ENCODE measurements at regions not wholly inside any gene's neighbourhood (a gene's known extent, or its start where the extent isn't known, plus 50 kb on each side); places are given as distances from the start of the nearest gene placed in this dataset.

GRCh38 chrX:45306794-45307193 lies 106.1 kb upstream of the DIPK2B start:
- no peak for FAIRE-seq
- TF ChIP-seq POU2F2 (IDR thresholded peaks at IDR 0.05; ENCODE audit: low read depth, low read length) (no peak), POLR2AphosphoS5 (IDR thresholded peaks at IDR 0.05; ENCODE audit: low read depth, low read length) (no peak), PAX5 (IDR thresholded peaks at IDR 0.05; ENCODE audit: insufficient read depth, low read length, severe bottlenecking) (no peak)
- DNase-seq (ENCODE audit: insufficient read length, low spot score) = no peak

- no peak for TF ChIP-seq TAF1 (IDR thresholded peaks at IDR 0.05; ENCODE audit: low read depth, low read length)
- no peak for TF ChIP-seq POLR2AphosphoS5 (IDR thresholded peaks at IDR 0.05; ENCODE audit: low read depth, low read length)
- TF ChIP-seq SPI1 (IDR thresholded peaks at IDR 0.05; ENCODE audit: low read depth, low read length) = no peak
- TF ChIP-seq POLR2A (IDR thresholded peaks at IDR 0.05; ENCODE audit: low read depth, low read length) = no peak
- no peak for TF ChIP-seq PAX5 (IDR thresholded peaks at IDR 0.05; ENCODE audit: insufficient read depth, low read length, severe bottlenecking)
- TF ChIP-seq POU2F2 (IDR thresholded peaks at IDR 0.05; ENCODE audit: low read depth, low read length) = no peak
- FAIRE-seq (no peak), DNase-seq (ENCODE audit: insufficient read length, low spot score) (no peak)
Measured at GRCh38 chrX:45300638-45301037, 100.0 kb upstream of the DIPK2B start.

- TF ChIP-seq TAF1 (IDR thresholded peaks at IDR 0.05; ENCODE audit: low read depth, low read length) = no peak
- TF ChIP-seq POU2F2 (IDR thresholded peaks at IDR 0.05; ENCODE audit: low read depth, low read length) = no peak
- TF ChIP-seq PAX5 (IDR thresholded peaks at IDR 0.05; ENCODE audit: insufficient read depth, low read length, severe bottlenecking) = no peak
- no peak for TF ChIP-seq SPI1 (IDR thresholded peaks at IDR 0.05; ENCODE audit: low read depth, low read length)
- TF ChIP-seq POLR2A (IDR thresholded peaks at IDR 0.05; ENCODE audit: low read depth, low read length) = no peak
- TF ChIP-seq POLR2AphosphoS5 (IDR thresholded peaks at IDR 0.05; ENCODE audit: low read depth, low read length) = no peak
- no peak for DNase-seq (ENCODE audit: insufficient read length, low spot score)
- no peak for FAIRE-seq
Measured at GRCh38 chrX:45295259-45295986, 94.7 kb upstream of the DIPK2B start.

- FAIRE-seq = no peak
- no peak for DNase-seq (ENCODE audit: insufficient read length, low spot score)
- TF ChIP-seq POLR2A (IDR thresholded peaks at IDR 0.05; ENCODE audit: low read depth, low read length) = no peak
- no peak for TF ChIP-seq SPI1 (IDR thresholded peaks at IDR 0.05; ENCODE audit: low read depth, low read length)
- TF ChIP-seq PAX5 (IDR thresholded peaks at IDR 0.05; ENCODE audit: insufficient read depth, low read length, severe bottlenecking) = no peak
- no peak for TF ChIP-seq POLR2AphosphoS5 (IDR thresholded peaks at IDR 0.05; ENCODE audit: low read depth, low read length)
- TF ChIP-seq TAF1 (IDR thresholded peaks at IDR 0.05; ENCODE audit: low read depth, low read length) = no peak
- TF ChIP-seq POU2F2 (IDR thresholded peaks at IDR 0.05; ENCODE audit: low read depth, low read length) = no peak
Measured at GRCh38 chrX:45274576-45274975, 73.9 kb upstream of the DIPK2B start.

- TF ChIP-seq POLR2A (IDR thresholded peaks at IDR 0.05; ENCODE audit: low read depth, low read length) (no peak), POU2F2 (IDR thresholded peaks at IDR 0.05; ENCODE audit: low read depth, low read length) (no peak), POLR2AphosphoS5 (IDR thresholded peaks at IDR 0.05; ENCODE audit: low read depth, low read length) (no peak), SPI1 (IDR thresholded peaks at IDR 0.05; ENCODE audit: low read depth, low read length) (no peak), PAX5 (IDR thresholded peaks at IDR 0.05; ENCODE audit: insufficient read depth, low read length, severe bottlenecking) (no peak)
- DNase-seq (ENCODE audit: insufficient read length, low spot score) = no peak
- no peak for FAIRE-seq
Measured at GRCh38 chrX:45267007-45267406, 66.3 kb upstream of the DIPK2B start.

GRCh38 chrX:45266456-45266855 lies 65.8 kb upstream of the DIPK2B start:
- TF ChIP-seq PAX5 (IDR thresholded peaks at IDR 0.05; ENCODE audit: insufficient read depth, low read length, severe bottlenecking) (no peak), TAF1 (IDR thresholded peaks at IDR 0.05; ENCODE audit: low read depth, low read length) (no peak), POU2F2 (IDR thresholded peaks at IDR 0.05; ENCODE audit: low read depth, low read length) (no peak), SPI1 (IDR thresholded peaks at IDR 0.05; ENCODE audit: low read depth, low read length) (no peak), POLR2A (IDR thresholded peaks at IDR 0.05; ENCODE audit: low read depth, low read length) (no peak), POLR2AphosphoS5 (IDR thresholded peaks at IDR 0.05; ENCODE audit: low read depth, low read length) (no peak)
- no peak for FAIRE-seq

GRCh38 chrX:45264865-45265264 lies 64.2 kb upstream of the DIPK2B start:
- TF ChIP-seq TAF1 (IDR thresholded peaks at IDR 0.05; ENCODE audit: low read depth, low read length) (no peak), POU2F2 (IDR thresholded peaks at IDR 0.05; ENCODE audit: low read depth, low read length) (no peak), PAX5 (IDR thresholded peaks at IDR 0.05; ENCODE audit: insufficient read depth, low read length, severe bottlenecking) (no peak), SPI1 (IDR thresholded peaks at IDR 0.05; ENCODE audit: low read depth, low read length) (no peak), POLR2AphosphoS5 (IDR thresholded peaks at IDR 0.05; ENCODE audit: low read depth, low read length) (no peak), POLR2A (IDR thresholded peaks at IDR 0.05; ENCODE audit: low read depth, low read length) (no peak)
- DNase-seq (ENCODE audit: insufficient read length, low spot score) (no peak), FAIRE-seq (no peak)

More at GRCh38 chrX:45266456-45266855, 65.8 kb upstream of the DIPK2B start:
- DNase-seq (ENCODE audit: insufficient read length, low spot score) = no peak

GRCh38 chrX:45261471-45261870 lies 60.8 kb upstream of the DIPK2B start:
- TF ChIP-seq POLR2A (IDR thresholded peaks at IDR 0.05; ENCODE audit: low read depth, low read length) (no peak), POLR2AphosphoS5 (IDR thresholded peaks at IDR 0.05; ENCODE audit: low read depth, low read length) (no peak), SPI1 (IDR thresholded peaks at IDR 0.05; ENCODE audit: low read depth, low read length) (no peak), POU2F2 (IDR thresholded peaks at IDR 0.05; ENCODE audit: low read depth, low read length) (no peak), TAF1 (IDR thresholded peaks at IDR 0.05; ENCODE audit: low read depth, low read length) (no peak), PAX5 (IDR thresholded peaks at IDR 0.05; ENCODE audit: insufficient read depth, low read length, severe bottlenecking) (no peak)
- no peak for DNase-seq (ENCODE audit: insufficient read length, low spot score)
- no peak for FAIRE-seq

- TF ChIP-seq POLR2AphosphoS5 (IDR thresholded peaks at IDR 0.05; ENCODE audit: low read depth, low read length) = no peak
- TF ChIP-seq SPI1 (IDR thresholded peaks at IDR 0.05; ENCODE audit: low read depth, low read length) = no peak
- no peak for TF ChIP-seq TAF1 (IDR thresholded peaks at IDR 0.05; ENCODE audit: low read depth, low read length)
- no peak for TF ChIP-seq POLR2A (IDR thresholded peaks at IDR 0.05; ENCODE audit: low read depth, low read length)
- no peak for TF ChIP-seq POU2F2 (IDR thresholded peaks at IDR 0.05; ENCODE audit: low read depth, low read length)
- no peak for TF ChIP-seq PAX5 (IDR thresholded peaks at IDR 0.05; ENCODE audit: insufficient read depth, low read length, severe bottlenecking)
- DNase-seq (ENCODE audit: insufficient read length, low spot score) = no peak
- FAIRE-seq = no peak
Measured at GRCh38 chrX:45261005-45261404, 60.3 kb upstream of the DIPK2B start.
